Spinal cord (tissue), 9 donors: ENCODE measurements at regions not wholly inside any gene's neighbourhood (a gene's known extent, or its start where the extent isn't known, plus 50 kb on each side); places are given as distances from the start of the nearest gene placed in this dataset.

Experiments used
- DNase-seq, 6 donors: peaks; one replicate each; pipeline versions ENCODE4 v3.0.0 to v3.0.0-alpha.2; 2013 to 2015; ENCODE audit warnings: low spot score in 6 of 6, low read depth in 4 of 6
- H3K27ac ChIP-seq: one replicate; pipeline ENCODE4 v1.5.1; 2013; ENCODE audit warnings: low read depth, low read length, control low read depth
- H3K27me3 ChIP-seq: one replicate; pipeline ENCODE4 v1.6.1; 2013; ENCODE audit warnings: low read length; ENCODE audit not compliant: control insufficient read depth, insufficient read depth
- H3K36me3 ChIP-seq: one replicate; pipeline ENCODE4 v1.6.1; 2013; ENCODE audit warnings: low read length; ENCODE audit not compliant: control insufficient read depth, insufficient read depth
- H3K4me1 ChIP-seq: one replicate; pipeline ENCODE4 v1.6.1; 2013; ENCODE audit warnings: low read length; ENCODE audit not compliant: control insufficient read depth, insufficient read depth
- H3K4me3 ChIP-seq: one replicate; pipeline ENCODE4 v1.5.1; 2013; ENCODE audit warnings: low read depth, low read length, control low read depth
- H3K9me3 ChIP-seq: one replicate; pipeline ENCODE4 v1.6.1; 2013; ENCODE audit warnings: low read length; ENCODE audit not compliant: control insufficient read depth, insufficient read depth
- WGBS: methylation state at CpG from one replicate; pipeline ENCODE4 v1.1.5; 2013; ENCODE audit warnings: missing lambda C conversion rate; ENCODE audit not compliant: insufficient coverage; 5-methylcytosine and 5-hydroxymethylcytosine counted together
- donor health status: healthy.

GRCh38 chr17:53344778-53345177 lies 477.9 kb upstream of the KIF2B start:
- no peaks in the 10 kb centered on the region for H3K9me3 ChIP-seq
- H3K4me1 ChIP-seq: no peaks in the 10 kb centered on the region
- WGBS: no CpG with 5 or more reads among the region's 1 CpG
- H3K4me3 ChIP-seq: no peak overlapping the region
- no peaks in the 10 kb centered on the region for H3K36me3 ChIP-seq
- DNase-seq: no peak
- H3K27ac ChIP-seq: no peak overlapping the region
- H3K27me3 ChIP-seq: no peaks in the 10 kb centered on the region

- H3K36me3 ChIP-seq: no peaks in the 10 kb centered on the region
These were observed 486.4 kb upstream of the KIF2B start for GRCh38 chr17:53336281-53336680.

GRCh38 chr17:53335443-53335842 lies 487.3 kb upstream of the KIF2B start:
- WGBS: no CpG with 5 or more reads among the region's 1 CpG
- Histone ChIP-seq H3K27me3 (no peaks in the 10 kb centered on the region), H3K27ac (no peak overlapping the region), H3K4me3 (no peak overlapping the region), H3K36me3 (no peaks in the 10 kb centered on the region), H3K4me1 (no peaks in the 10 kb centered on the region), H3K9me3 (peaks cover 1% of the 10 kb centered on the region)
- DNase-seq: no peak

More at GRCh38 chr17:53336281-53336680, 486.4 kb upstream of the KIF2B start:
- H3K9me3 ChIP-seq: peaks cover 1% of the 10 kb centered on the region
- no peaks in the 10 kb centered on the region for H3K4me1 ChIP-seq
- 82% methylated on average over 3 of the region's 4 CpGs for WGBS
- H3K27me3 ChIP-seq: no peaks in the 10 kb centered on the region
- no peak overlapping the region for H3K27ac ChIP-seq
- no peak overlapping the region for H3K4me3 ChIP-seq
- no peak for DNase-seq

- DNase-seq: peak in 1 of 6 donors; percentile 58
- Histone ChIP-seq H3K36me3 (no peaks in the 10 kb centered on the region), H3K27me3 (no peaks in the 10 kb centered on the region), H3K27ac (no peak overlapping the region), H3K4me1 (no peaks in the 10 kb centered on the region), H3K9me3 (peaks cover 1% of the 10 kb centered on the region), H3K4me3 (no peak overlapping the region)
- no CpG with 5 or more reads among the region's 2 CpGs for WGBS
These were observed 492.0 kb upstream of the KIF2B start for GRCh38 chr17:53330756-53331155.

GRCh38 chr17:53321651-53322050 lies 501.1 kb upstream of the KIF2B start:
- Histone ChIP-seq H3K36me3 (no peaks in the 10 kb centered on the region), H3K27ac (no peak overlapping the region), H3K27me3 (no peaks in the 10 kb centered on the region), H3K9me3 (peaks cover 3% of the 10 kb centered on the region), H3K4me3 (no peak overlapping the region), H3K4me1 (no peaks in the 10 kb centered on the region)
- WGBS: no CpG with 5 or more reads among the region's 2 CpGs
- DNase-seq: peak in 1 of 6 donors; percentile 85

GRCh38 chr17:53319947-53320346 lies 502.8 kb upstream of the KIF2B start:
- Histone ChIP-seq H3K9me3 (peaks cover 3% of the 10 kb centered on the region), H3K4me3 (no peak overlapping the region), H3K36me3 (no peaks in the 10 kb centered on the region), H3K4me1 (no peaks in the 10 kb centered on the region), H3K27ac (no peak overlapping the region), H3K27me3 (no peaks in the 10 kb centered on the region)
- WGBS: no CpG with 5 or more reads among the region's 3 CpGs
- no peak for DNase-seq

- no peaks in the 10 kb centered on the region for H3K36me3 ChIP-seq
- no peak overlapping the region for H3K4me3 ChIP-seq
- no peak for DNase-seq
- no peaks in the 10 kb centered on the region for H3K27me3 ChIP-seq
- no peak overlapping the region for H3K27ac ChIP-seq
- H3K4me1 ChIP-seq: no peaks in the 10 kb centered on the region
- peaks cover 3% of the 10 kb centered on the region for H3K9me3 ChIP-seq
- WGBS: no CpG with 5 or more reads among the region's 1 CpG
These were observed 505.7 kb upstream of the KIF2B start for GRCh38 chr17:53316988-53317387.

- Histone ChIP-seq H3K27ac (no peak overlapping the region), H3K4me3 (no peak overlapping the region), H3K9me3 (peaks cover 3% of the 10 kb centered on the region), H3K27me3 (no peaks in the 10 kb centered on the region), H3K4me1 (no peaks in the 10 kb centered on the region), H3K36me3 (no peaks in the 10 kb centered on the region)
- WGBS: 82% methylated on average over 4 of the region's 5 CpGs
- no peak for DNase-seq
These were observed 506.7 kb upstream of the KIF2B start for GRCh38 chr17:53316073-53316472.

GRCh38 chr17:53314521-53314920 lies 508.2 kb upstream of the KIF2B start:
- H3K27ac ChIP-seq: no peak overlapping the region
- no peaks in the 10 kb centered on the region for H3K27me3 ChIP-seq
- H3K4me1 ChIP-seq: no peaks in the 10 kb centered on the region
- peaks cover 8% of the 10 kb centered on the region for H3K9me3 ChIP-seq
- WGBS: no CpG with 5 or more reads among the region's 3 CpGs
- H3K36me3 ChIP-seq: no peaks in the 10 kb centered on the region
- no peak for DNase-seq
- no peak overlapping the region for H3K4me3 ChIP-seq

GRCh38 chr17:53313746-53314145 lies 509.0 kb upstream of the KIF2B start:
- Histone ChIP-seq H3K36me3 (no peaks in the 10 kb centered on the region), H3K27ac (no peak overlapping the region), H3K9me3 (peaks cover 8% of the 10 kb centered on the region), H3K4me1 (no peaks in the 10 kb centered on the region), H3K4me3 (no peak overlapping the region), H3K27me3 (no peaks in the 10 kb centered on the region)
- 83% methylated on average over 1 of the region's 2 CpGs for WGBS
- DNase-seq: no peak
